ENCODE measurements at regions not wholly inside any gene's neighbourhood (a gene's known extent, or its start where the extent isn't known, plus 50 kb on each side); places are given as distances from the start of the nearest gene placed in this dataset.
A peak's percentile ranks its signal among the peaks of the same experiment; 100 is the strongest.

GRCh38 chr3:189025866-189026265 lies 145.9 kb upstream of the TPRG1 start:
- DNase-seq = no peak
- peaks cover 5% of the 10 kb centered on the region for H3K27me3 Mint-ChIP-seq (ENCODE audit: low read depth, poor library complexity)
- peaks cover 8% of the 10 kb centered on the region for H3K4me1 Mint-ChIP-seq
- peaks cover 11% of the 10 kb centered on the region for H3K36me3 Mint-ChIP-seq (ENCODE audit: low read depth)
- peaks cover 31% of the 10 kb centered on the region for H3K9me3 Mint-ChIP-seq
- no peak overlapping the region for H3K27ac Mint-ChIP-seq
- TF ChIP-seq CTCF (IDR thresholded peaks at IDR 0.05) = no peak
- no peak overlapping the region for H3K4me3 Mint-ChIP-seq

- no peak for TF ChIP-seq CTCF (IDR thresholded peaks at IDR 0.05)
- Mint-ChIP-seq H3K9me3 (peaks cover 30% of the 10 kb centered on the region), H3K27ac (no peak overlapping the region), H3K4me3 (no peak overlapping the region), H3K4me1 (peaks cover 8% of the 10 kb centered on the region), H3K27me3 (ENCODE audit: low read depth, poor library complexity) (peaks cover 8% of the 10 kb centered on the region), H3K36me3 (ENCODE audit: low read depth) (peaks cover 11% of the 10 kb centered on the region)
- DNase-seq = no peak
These were observed 144.1 kb upstream of the TPRG1 start for GRCh38 chr3:189027626-189028155.

- Mint-ChIP-seq H3K36me3 (ENCODE audit: low read depth) (peaks cover 4% of the 10 kb centered on the region), H3K4me3 (no peak overlapping the region), H3K27ac (no peak overlapping the region), H3K9me3 (peaks cover 22% of the 10 kb centered on the region), H3K4me1 (no peaks in the 10 kb centered on the region), H3K27me3 (ENCODE audit: low read depth, poor library complexity) (no peaks in the 10 kb centered on the region)
- TF ChIP-seq CTCF (IDR thresholded peaks at IDR 0.05) = no peak
- DNase-seq = no peak
These were observed 132.7 kb upstream of the TPRG1 start for GRCh38 chr3:189038773-189039745.

- Mint-ChIP-seq H3K4me1 (no peaks in the 10 kb centered on the region), H3K27ac (no peak overlapping the region), H3K9me3 (peaks cover 4% of the 10 kb centered on the region), H3K27me3 (ENCODE audit: low read depth, poor library complexity) (no peaks in the 10 kb centered on the region), H3K36me3 (ENCODE audit: low read depth) (no peaks in the 10 kb centered on the region), H3K4me3 (no peak overlapping the region)
- DNase-seq = no peak
- no peak for TF ChIP-seq CTCF (IDR thresholded peaks at IDR 0.05)
These were observed 131.0 kb upstream of the TPRG1 start for GRCh38 chr3:189040656-189041335.

- H3K36me3 Mint-ChIP-seq (ENCODE audit: low read depth) = no peaks in the 10 kb centered on the region
- DNase-seq = peak; percentile 42
- no peaks in the 10 kb centered on the region for H3K27me3 Mint-ChIP-seq (ENCODE audit: low read depth, poor library complexity)
These were observed 130.2 kb upstream of the TPRG1 start for GRCh38 chr3:189041482-189042090.

More at GRCh38 chr3:189041482-189042090, 130.2 kb upstream of the TPRG1 start:
- Mint-ChIP-seq H3K4me1 (no peaks in the 10 kb centered on the region), H3K4me3 (no peak overlapping the region), H3K9me3 (no peaks in the 10 kb centered on the region), H3K27ac (no peak overlapping the region)
- TF ChIP-seq CTCF (IDR thresholded peaks at IDR 0.05) = peak; percentile 50
